Heart left ventricle (tissue), 16 donors: ENCODE measurements at regions not wholly inside any gene's neighbourhood (a gene's known extent, or its start where the extent isn't known, plus 50 kb on each side); places are given as distances from the start of the nearest gene placed in this dataset.
"Not testable (repeated sequence)": the region's sequence is repeated elsewhere in the genome, so short reads cannot be mapped to it uniquely, and the experiment has no call there.

Source experiments
- ATAC-seq, 4 donors: fragments of 200-7000 bp; cut with Tn5 transposase; one replicate each; pipeline ENCODE4 v1.9.1; 2020 to 2022; ENCODE audit warnings: moderate library complexity in 4 of 4, mild to moderate bottlenecking in 3 of 4, moderate number of reproducible peaks in 1 of 4
- DNase-seq, 5 donors: peaks; one replicate each; pipeline ENCODE4 v3.0.0-alpha.2; 2020
- H3K27ac ChIP-seq, 12 donors: fragments of 200-600 bp; sonication (generic) in 4 of 12; one replicate each; pipeline versions ENCODE4 v1.5.0 to v1.8.0; 2016 to 2022; ENCODE audit warnings: mild to moderate bottlenecking in 2 of 12
- H3K27me3 ChIP-seq, 9 donors: fragments of 200-600 bp; sonication (generic) in 2 of 9; one replicate each; pipeline versions ENCODE4 v1.5.1 to v1.8.0; 2016 to 2022; ENCODE audit warnings: mild to moderate bottlenecking in 3 of 9
- H3K36me3 ChIP-seq, 9 donors: fragments of 200-600 bp; sonication (generic) in 2 of 9; one replicate each; pipeline versions ENCODE4 v1.5.0 to v1.8.0; 2018 to 2022; ENCODE audit warnings: mild to moderate bottlenecking in 2 of 9
- H3K4me1 ChIP-seq, 12 donors: fragments of 200-600 bp; sonication (generic) in 4 of 12; one replicate each; pipeline versions ENCODE4 v1.5.0 to v1.8.0; 2016 to 2022; ENCODE audit warnings: mild to moderate bottlenecking in 3 of 12
- H3K4me3 ChIP-seq, 12 donors: fragments of 200-600 bp; sonication (generic) in 4 of 12; one replicate each; pipeline versions ENCODE4 v1.5.0 to v1.8.0; 2017 to 2022; ENCODE audit warnings: mild to moderate bottlenecking in 9 of 12, moderate library complexity in 4 of 12
- H3K9me3 ChIP-seq, 12 donors: fragments of 200-600 bp; sonication (generic) in 4 of 12; one replicate each; pipeline versions ENCODE4 v1.5.0 to v1.8.0; 2016 to 2022; ENCODE audit warnings: mild to moderate bottlenecking in 1 of 12
- CTCF ChIP-seq, 12 donors: fragments of 200-600 bp; sonication (generic) in 4 of 12; IDR thresholded peaks; one replicate each; pipeline versions ENCODE4 v1.5.0 to v1.8.0; 2018 to 2022; ENCODE audit warnings: antibody characterized with exemption in 12 of 12, mild to moderate bottlenecking in 5 of 12
- POLR2A ChIP-seq, 2 donors: fragments of 450-650 bp; IDR thresholded peaks; one replicate each; pipeline ENCODE4 v1.6.1; 2017; ENCODE audit warnings: antibody characterized with exemption in 2 of 2, mild to moderate bottlenecking in 2 of 2, moderate library complexity in 2 of 2
- WGBS, 4 donors: extraction: QIAGEN DNeasy Blood & Tissue Kit in 2 of 4; methylation state at CpG; one replicate each; pipeline versions ENCODE4 v1.1.5 to v1.1.7; 2013 to 2018; 5-methylcytosine and 5-hydroxymethylcytosine counted together
- intact Hi-C, 10 donors: fragments of 100-400 bp; cut with DNase I; formaldehyde crosslinking; loops; one replicate each; pipeline versions ENCODE4 v1.11.1 to v1.14.2; 2022
- donor health status: ischemic (EF 13 %, LVEDD 7.1; RV severe dilation, severe dysfunction).
- donor health status: healthy with polysubstance abuse.
- donor health status: DM: no; HTN: yes; CAD: no.
- donor health status: DM: no; HTN: no; CAD: no.
- donor health status: ischemic (EF 25% LVEDD 6.9; RV normal size, moderate dysfunction).
- donor health status: ischemic (EF 25% LVEDD 5.7; RV mildly dilated, moderate dysfunction).
- donor health status: healthy.
- donor health status: DM: yes; HTN: yes; CAD: no.
- donor health status: ischemic (EF 35%, LVEDD 5.7; RV mildly dilated, moderate dysfunction).
- donor health status: nonischemic (EF 11% LVEDD 7.7; RV severe dilation, severe dysfunction).
- donor health status: DM: yes; HTN: yes; CAD: no.
- donor health status: PGD.
- donor health status: ischemic (EF 29% LVEDD 5.4; RV normal size, mild dysfunction).
- donor health status: nonischemic (EF 23%, LVEDD 6.1; RV moderate dilation, normal function).

GRCh38 chr4:23083391-23083790, 390.7 kb downstream of the GBA3 start:
- H3K4me1 ChIP-seq: no peaks in the 10 kb centered on the region
- H3K36me3 ChIP-seq: no peaks in the 10 kb centered on the region
- DNase-seq (no peak), ATAC-seq (no peak)
- TF ChIP-seq POLR2A (IDR thresholded peaks at IDR 0.05) (no peak), CTCF (IDR thresholded peaks at IDR 0.05) (no peak)
- H3K4me3 ChIP-seq: no peak overlapping the region
- intact Hi-C loops: no loop called here
- H3K27ac ChIP-seq: no peak overlapping the region
- no peaks in the 10 kb centered on the region for H3K27me3 ChIP-seq
- H3K9me3 ChIP-seq: peaks cover 0 to 19% (median 2%) of the 10 kb centered on the region in 12 donors
- WGBS, 4 donors: 46 to 59% (median 59%) methylated on average over 2 of the region's 2 CpGs

- not testable (repeated sequence) for H3K27ac ChIP-seq, ATAC-seq
Measured at GRCh38 chr4:23080171-23080570, 387.4 kb downstream of the GBA3 start.

GRCh38 chr4:23070848-23071570, 378.3 kb downstream of the GBA3 start:
- Histone ChIP-seq H3K4me3 (no peak overlapping the region), H3K27me3 (no peaks in the 10 kb centered on the region), H3K4me1 (no peaks in the 10 kb centered on the region), H3K36me3 (no peaks in the 10 kb centered on the region), H3K9me3 (no peaks in the 10 kb centered on the region), H3K27ac (no peak overlapping the region)
- intact Hi-C loops: no loop called here
- TF ChIP-seq CTCF (IDR thresholded peaks at IDR 0.05): no peak
- TF ChIP-seq POLR2A (IDR thresholded peaks at IDR 0.05): no peak
- 68 to 76% (median 68%) methylated on average over 2 of the region's 2 CpGs for WGBS, 4 donors
- DNase-seq: no peak
- no peak for ATAC-seq

More at GRCh38 chr4:23080171-23080570, 387.4 kb downstream of the GBA3 start:
- H3K4me3 ChIP-seq, H3K27me3 ChIP-seq, intact Hi-C loops, H3K36me3 ChIP-seq, H3K4me1 ChIP-seq, DNase-seq: not testable (repeated sequence)
- WGBS, 4 donors: 35 to 72% (median 69%) methylated on average over 2 of the region's 2 CpGs
- H3K9me3 ChIP-seq: peaks cover 0 to 19% (median 2%) of the 10 kb centered on the region in 12 donors

- intact Hi-C loops: no loop called here
Measured at GRCh38 chr4:23068756-23069155, 376.0 kb downstream of the GBA3 start.

More at GRCh38 chr4:23068756-23069155, 376.0 kb downstream of the GBA3 start:
- no peak for TF ChIP-seq CTCF (IDR thresholded peaks at IDR 0.05)
- TF ChIP-seq POLR2A (IDR thresholded peaks at IDR 0.05): no peak
- Histone ChIP-seq H3K9me3 (no peaks in the 10 kb centered on the region), H3K4me3 (no peak overlapping the region), H3K27me3 (no peaks in the 10 kb centered on the region), H3K27ac (no peak overlapping the region), H3K4me1 (no peaks in the 10 kb centered on the region), H3K36me3 (no peaks in the 10 kb centered on the region)
- ATAC-seq (no peak), DNase-seq (no peak)
- WGBS, 4 donors: 64 to 73% (median 70%) methylated on average over 3 of the region's 3 CpGs
